ENCODE measurements at regions not wholly inside any gene's neighbourhood (a gene's known extent, or its start where the extent isn't known, plus 50 kb on each side); places are given as distances from the start of the nearest gene placed in this dataset.
"Not testable (repeated sequence)": the region's sequence is repeated elsewhere in the genome, so short reads cannot be mapped to it uniquely, and the experiment has no call there.

DNA sequence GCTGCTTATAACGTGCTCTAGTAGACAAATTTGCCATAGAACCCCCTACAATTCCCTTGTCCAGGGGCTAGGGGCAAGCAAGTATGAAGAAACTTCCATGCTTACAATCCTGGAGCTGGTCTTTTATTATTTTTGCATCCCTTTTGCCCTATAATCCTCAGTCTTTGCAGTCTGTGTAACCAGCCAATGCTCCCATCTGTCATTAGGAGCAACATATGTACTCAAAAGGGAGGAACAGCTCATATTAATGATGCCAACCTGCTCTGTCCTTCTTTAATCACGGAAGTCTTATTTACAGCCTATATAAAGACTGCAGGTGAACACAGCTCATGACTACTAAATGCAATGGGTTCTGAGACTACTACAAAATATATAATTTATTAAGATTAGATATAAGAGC lies 263.3 kb downstream of the ZIC1 start:
- no peak for DNase-seq (ENCODE audit: low spot score)

DNA sequence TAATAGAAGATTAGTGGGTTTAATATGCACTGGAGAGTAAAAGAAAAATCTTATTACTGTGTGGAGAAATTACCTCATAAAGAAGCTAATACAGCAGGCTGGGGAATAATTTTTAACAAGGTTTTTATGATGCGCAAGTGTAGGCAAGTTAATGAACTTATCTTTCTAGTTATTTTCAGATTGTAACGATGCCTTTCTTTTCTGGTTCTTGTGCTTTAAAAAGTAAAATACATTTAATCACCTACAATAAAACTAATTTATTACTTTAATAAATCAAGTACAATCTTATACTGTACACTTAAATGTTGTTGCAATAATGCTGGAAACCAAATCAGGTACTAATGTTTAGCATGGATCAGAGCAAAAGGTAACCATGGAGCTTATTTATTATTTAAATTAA lies 266.6 kb downstream of the ZIC1 start:
- no peak for DNase-seq (ENCODE audit: low spot score)

GRCh38 chr3:147680837-147681483 lies 271.8 kb downstream of the ZIC1 start:
- DNase-seq (ENCODE audit: low spot score) = no peak

DNA sequence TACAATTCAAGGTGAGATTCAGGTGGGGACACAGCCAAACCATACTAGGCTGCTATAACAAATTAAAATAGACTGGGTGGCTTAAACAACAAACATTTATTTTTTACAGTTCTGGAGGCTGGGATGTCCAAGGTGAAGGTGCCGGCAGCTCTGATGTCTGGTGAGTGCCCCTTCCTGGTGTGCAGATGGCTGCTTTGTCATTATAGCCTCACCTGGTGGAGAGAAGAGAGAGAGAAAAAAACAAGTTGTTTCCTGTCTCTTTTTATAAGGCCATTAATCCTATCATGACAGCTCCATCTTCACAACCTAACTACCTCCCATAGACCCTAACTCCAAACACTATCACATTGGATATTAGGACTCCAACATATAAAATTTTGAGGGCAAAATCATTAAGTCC lies 279.7 kb downstream of the ZIC1 start:
- DNase-seq (ENCODE audit: low spot score) = no peak

GRCh38 chr3:147699175-147699838 lies 290.1 kb downstream of the ZIC1 start:
- DNase-seq (ENCODE audit: low spot score) = no peak

- no peak for DNase-seq (ENCODE audit: low spot score)
Observed at GRCh38 chr3:147701195-147701594, 292.0 kb downstream of the ZIC1 start.

GRCh38 chr3:147702509-147702908 lies 293.3 kb downstream of the ZIC1 start:
- no peak for DNase-seq (ENCODE audit: low spot score)

DNA sequence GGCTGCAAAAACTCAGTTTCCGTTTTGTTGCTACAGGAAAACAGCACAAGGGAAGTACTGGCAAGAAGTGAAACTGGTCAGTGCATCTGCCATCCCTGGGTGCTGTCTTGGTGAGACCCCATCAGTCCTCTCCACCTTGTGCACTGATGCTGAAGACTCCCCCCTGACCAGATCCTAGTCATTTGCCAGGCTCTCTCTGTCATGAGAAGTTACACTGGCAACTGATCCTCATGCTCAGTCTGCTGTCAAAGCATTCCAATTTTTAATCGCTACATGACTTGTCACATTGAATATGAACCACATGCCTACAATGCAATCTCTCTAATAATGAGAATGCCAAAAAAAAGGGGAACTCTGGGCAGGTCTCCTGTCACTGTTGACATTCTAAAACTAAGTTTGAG lies 296.5 kb downstream of the ZIC1 start:
- no peak for DNase-seq (ENCODE audit: low spot score)

DNA sequence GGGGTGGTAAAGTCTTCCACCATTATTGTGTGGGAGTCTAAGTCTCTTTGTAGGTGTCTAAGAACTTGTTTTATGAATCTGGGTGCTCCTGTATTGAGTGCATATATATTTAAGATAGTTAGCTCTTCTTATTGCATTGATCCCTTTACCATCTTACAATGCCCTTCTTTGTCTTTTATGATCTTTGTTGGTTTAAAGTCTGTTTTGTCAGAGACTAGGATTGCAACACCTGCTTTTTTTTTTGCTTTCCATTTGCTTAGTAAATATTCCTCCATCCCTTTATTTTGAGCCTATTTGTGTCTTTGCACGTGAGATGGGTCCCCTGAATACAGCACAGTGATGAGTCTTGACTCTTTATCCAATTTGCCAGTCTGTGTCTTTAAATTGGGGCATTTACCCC lies 301.6 kb downstream of the ZIC1 start:
- DNase-seq (ENCODE audit: low spot score) = not testable (repeated sequence)

DNA sequence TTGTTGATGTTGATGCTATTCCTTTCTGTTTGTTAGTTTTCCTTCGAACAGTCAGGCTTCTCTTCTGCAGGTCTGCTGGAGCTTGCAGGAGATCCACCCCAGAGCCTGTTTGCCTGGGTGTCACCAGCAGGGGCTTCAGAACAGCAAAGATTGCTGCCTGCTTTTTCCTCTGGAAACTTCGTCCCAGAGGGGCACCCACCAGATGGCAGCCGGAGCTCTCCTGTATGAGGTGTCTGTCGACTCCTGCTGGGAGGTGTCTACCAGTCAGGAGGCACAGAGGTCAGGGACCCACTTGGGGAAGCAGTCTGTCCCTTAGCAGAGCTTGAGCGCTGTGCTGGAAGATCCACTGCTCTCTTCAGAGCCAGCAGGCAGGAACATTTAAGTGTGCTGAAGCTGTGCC lies 303.2 kb downstream of the ZIC1 start:
- DNase-seq (ENCODE audit: low spot score) = no peak

DNA sequence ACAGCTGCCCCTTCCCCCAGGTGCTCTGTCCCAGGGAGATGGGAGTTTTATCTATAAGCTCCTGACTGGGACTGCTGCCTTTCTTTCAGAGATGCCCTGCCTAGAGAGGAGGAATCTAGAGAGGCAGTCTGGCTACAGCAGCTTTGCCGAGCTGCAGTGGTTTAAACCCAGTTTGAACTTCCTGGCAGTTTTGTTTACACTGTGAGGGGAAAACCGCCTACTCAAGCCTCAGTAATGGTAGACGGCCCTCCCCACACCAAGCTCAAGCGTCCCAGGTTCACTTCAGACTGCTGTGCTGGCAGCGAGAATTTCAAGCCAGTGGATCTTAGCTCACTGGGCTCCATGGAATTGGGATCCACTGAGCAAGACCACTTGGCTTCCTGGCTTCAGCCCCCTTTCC lies 303.6 kb downstream of the ZIC1 start:
- DNase-seq (ENCODE audit: low spot score) = not testable (repeated sequence)

- no peak for DNase-seq (ENCODE audit: low spot score)
Observed at GRCh38 chr3:147713234-147714133, 304.3 kb downstream of the ZIC1 start.

GRCh38 chr3:147729641-147730040 lies 320.5 kb downstream of the ZIC1 start:
- DNase-seq (ENCODE audit: low spot score) = no peak

GRCh38 chr3:147730284-147730683 lies 321.1 kb downstream of the ZIC1 start:
- DNase-seq (ENCODE audit: low spot score) = no peak

DNA sequence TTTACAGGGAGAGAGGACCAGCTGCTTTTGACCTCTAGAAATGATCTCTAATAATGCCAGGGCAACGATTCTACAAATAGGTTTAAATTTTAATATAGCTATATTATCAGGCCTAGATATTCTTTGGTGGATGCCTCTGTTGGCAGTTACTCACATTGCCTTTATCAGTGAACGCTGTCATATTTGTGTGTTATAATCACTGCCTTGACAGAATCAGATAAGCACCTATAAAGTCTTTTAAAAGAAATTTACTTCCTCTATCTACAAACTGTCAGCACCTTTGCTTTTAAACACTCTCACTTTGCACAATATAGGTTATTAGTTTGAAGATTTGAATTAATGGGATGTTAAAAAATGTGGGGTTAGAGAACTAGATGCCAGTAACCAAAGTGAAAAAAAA lies 324.1 kb downstream of the ZIC1 start:
- no peak for DNase-seq (ENCODE audit: low spot score)

DNA sequence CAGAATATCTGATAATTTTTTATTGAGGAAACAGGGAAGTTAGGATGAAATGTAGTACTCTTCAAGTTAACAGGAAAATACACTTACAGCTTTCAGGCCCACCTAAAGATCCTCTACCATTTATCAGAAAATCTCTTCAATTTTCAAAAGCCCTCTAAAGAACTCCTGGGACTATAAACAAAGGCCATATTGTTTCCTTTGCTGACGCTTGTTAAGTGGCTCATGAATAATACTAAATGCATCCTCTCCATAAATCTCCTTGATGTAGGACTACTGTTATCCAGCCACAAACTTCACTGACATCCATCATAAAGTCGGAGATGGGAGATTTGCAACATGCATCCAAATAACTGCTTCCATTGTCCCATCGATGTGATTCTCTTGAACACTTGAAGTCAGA lies 326.5 kb downstream of the ZIC1 start:
- no peak for DNase-seq (ENCODE audit: low spot score)

GRCh38 chr3:147736226-147736625 lies 327.1 kb downstream of the ZIC1 start:
- DNase-seq (ENCODE audit: low spot score) = no peak

GRCh38 chr3:147737376-147737775 lies 328.2 kb downstream of the ZIC1 start:
- DNase-seq (ENCODE audit: low spot score) = no peak

- no peak for DNase-seq (ENCODE audit: low spot score)
Observed at GRCh38 chr3:147740928-147741327, 331.8 kb downstream of the ZIC1 start.

DNA sequence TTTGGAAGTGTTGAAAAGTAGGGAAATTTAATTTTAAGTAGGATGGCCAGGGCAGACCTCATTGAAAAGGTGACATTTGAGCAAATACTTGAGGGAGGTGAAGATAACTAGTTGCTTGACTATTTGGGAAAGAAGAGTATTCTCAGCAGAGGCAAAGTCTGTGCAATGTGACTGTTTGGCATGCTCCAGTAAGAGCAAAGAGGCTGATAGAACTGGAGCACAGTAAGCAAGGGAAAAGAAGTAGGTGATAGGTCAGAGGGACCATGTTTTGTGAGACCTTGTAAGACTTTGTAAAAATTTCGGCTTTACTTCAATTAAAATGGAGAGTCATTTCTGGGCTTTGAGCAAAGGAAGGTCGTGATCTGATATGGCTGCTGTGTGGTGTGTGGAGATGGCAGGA lies 335.8 kb downstream of the ZIC1 start:
- DNase-seq (ENCODE audit: low spot score) = no peak

DNA sequence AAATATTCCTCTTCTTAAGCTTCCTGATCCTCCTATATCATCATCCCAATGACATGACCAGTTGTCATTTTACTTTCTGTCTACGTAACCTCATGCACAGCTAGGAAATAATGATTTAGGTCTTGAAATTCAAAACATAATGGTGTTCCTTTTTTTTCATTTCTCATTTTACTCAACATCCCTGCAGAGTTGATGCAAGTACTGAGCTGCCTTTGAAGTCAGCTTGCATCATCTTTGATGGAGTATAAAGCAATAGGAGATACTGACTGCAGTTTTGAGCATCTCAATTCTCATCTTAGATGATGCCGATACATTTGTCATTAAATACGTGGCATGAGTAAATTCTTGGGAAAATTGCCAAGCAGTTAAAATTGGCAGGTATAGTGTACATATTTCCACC lies 346.1 kb downstream of the ZIC1 start:
- DNase-seq (ENCODE audit: low spot score) = no peak

GRCh38 chr3:147756476-147756875 lies 347.3 kb downstream of the ZIC1 start:
- DNase-seq (ENCODE audit: low spot score) = no peak

DNA sequence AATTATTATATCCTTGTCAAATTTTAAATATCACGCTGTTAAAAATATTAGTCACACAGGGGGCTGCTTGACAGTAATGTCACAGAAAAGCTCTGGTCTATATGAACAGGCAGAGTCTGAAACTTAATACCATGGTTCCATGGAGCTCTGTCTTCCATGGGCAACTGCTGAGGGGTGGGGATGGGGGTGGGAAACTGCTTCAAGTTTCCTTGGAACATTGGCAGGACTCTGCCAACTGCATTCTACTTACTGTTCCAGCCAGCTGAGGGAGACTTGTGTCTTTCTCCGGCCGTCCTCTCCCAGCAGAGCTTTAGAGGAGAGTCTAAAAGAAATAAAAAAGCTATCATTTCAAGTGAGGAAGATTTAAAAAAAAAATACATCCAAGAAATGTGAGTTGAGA lies 348.7 kb downstream of the ZIC1 start:
- DNase-seq (ENCODE audit: low spot score) = no peak
